SK-N-SH (cell line): ENCODE measurements at regions not wholly inside any gene's neighbourhood (a gene's known extent, or its start where the extent isn't known, plus 50 kb on each side); places are given as distances from the start of the nearest gene placed in this dataset.

ENCODE experiments used
- CTCF ChIA-PET: fragments of 300-600, 350-600 bp; formaldehyde crosslinking; extraction: SDS; loops from one replicate; lab custom pipeline; 2021; lab: Yijun Ruan, JAX
- POLR2A ChIA-PET: fragments of 350-600 bp; sonication (Branson Sonifier 250); formaldehyde crosslinking; extraction: SDS; loops from one replicate; lab custom pipeline; 2020; ENCODE audit warnings: antibody characterized with exemption, inconsistent platforms; lab: Yijun Ruan, JAX
- DNase-seq: peaks from one replicate; pipeline ENCODE4 v3.0.0; 2012
- H2AFZ ChIP-seq: fragments of 200-600 bp; sonication (generic); 2 replicates; pipeline ENCODE4 v1.8.1; 2016; ENCODE audit warnings: antibody characterized with exemption, mild to moderate bottlenecking, low read depth
- H3F3A ChIP-seq: fragments of 200-600 bp; sonication (generic); replicated peaks from 2 replicates; pipeline ENCODE3; 2016; ENCODE audit warnings: antibody characterized with exemption, mild to moderate bottlenecking; ENCODE audit not compliant: insufficient read depth
- H3K27ac ChIP-seq, 2 experiments: fragments of 200-500 bp in 1 of 2; fragments of 200-600 bp in 1 of 2; sonication (Bioruptor generic) in 1 of 2; sonication (generic), shearing (Covaris generic) in 1 of 2; 2 replicates each; pipeline versions ENCODE4 v1.5.1 to v1.6.1; 2014 to 2016; ENCODE audit warnings: low read depth in 2 of 2, inconsistent platforms in 1 of 2, low read length in 1 of 2, mild to moderate bottlenecking in 1 of 2, mixed read lengths in 1 of 2
- H3K27me3 ChIP-seq: fragments of 200-600 bp; sonication (generic), shearing (Covaris generic); 2 replicates; pipeline ENCODE4 v1.6.1; 2016; ENCODE audit warnings: mixed run types; ENCODE audit not compliant: insufficient read depth
- H3K36me3 ChIP-seq, 2 experiments: fragments of 200-500 bp in 1 of 2; fragments of 200-600 bp in 1 of 2; sonication (Bioruptor generic) in 1 of 2; sonication (generic) in 1 of 2; replicated peaks in 1 of 2; 2 replicates each; pipeline versions ENCODE3 to v1.5.1; 2014 to 2016; ENCODE audit warnings: low read length in 1 of 2, mild to moderate bottlenecking in 1 of 2; ENCODE audit not compliant: insufficient read depth in 2 of 2, control insufficient read depth in 1 of 2
- H3K4me1 ChIP-seq, 2 experiments: fragments of 200-500 bp in 1 of 2; fragments of 200-600 bp in 1 of 2; sonication (Bioruptor generic) in 1 of 2; sonication (generic), shearing (Covaris generic) in 1 of 2; 2 replicates each; pipeline versions ENCODE4 v1.5.1 to v1.6.1; 2014 to 2016; ENCODE audit warnings: low read depth in 1 of 2, low read length in 1 of 2, mixed run types in 1 of 2; ENCODE audit not compliant: insufficient read depth in 2 of 2, control insufficient read depth in 1 of 2
- H3K4me2 ChIP-seq: fragments of 200-600 bp; sonication (generic), shearing (Covaris generic); 2 replicates; pipeline ENCODE4 v1.6.1; 2017; ENCODE audit warnings: mixed run types
- H3K4me3 ChIP-seq, 2 experiments: fragments of 200-500 bp in 1 of 2; fragments of 200-600 bp in 1 of 2; sonication (Bioruptor generic) in 1 of 2; sonication (generic), shearing (Covaris generic) in 1 of 2; 2 replicates each; pipeline versions ENCODE4 v1.5.1 to v1.8.1; 2014 to 2016; ENCODE audit warnings: low read depth in 2 of 2, inconsistent platforms in 1 of 2, low read length in 1 of 2, mild to moderate bottlenecking in 1 of 2, mixed read lengths in 1 of 2, moderate library complexity in 1 of 2
- H3K79me2 ChIP-seq: fragments of 200-600 bp; sonication (generic); 2 replicates; pipeline ENCODE4 v1.8.1; 2017; ENCODE audit warnings: mild to moderate bottlenecking; ENCODE audit not compliant: insufficient read depth
- H3K9ac ChIP-seq: fragments of 200-600 bp; sonication (generic); 2 replicates; pipeline ENCODE4 v1.6.1; 2017; ENCODE audit warnings: mixed run types
- H3K9me2 ChIP-seq: fragments of 200-600 bp; sonication (generic); 2 replicates; pipeline ENCODE4 v1.6.1; 2017; ENCODE audit warnings: mixed run types
- H3K9me3 ChIP-seq: fragments of 200-600 bp; sonication (generic); 2 replicates; pipeline ENCODE4 v1.6.1; 2017; ENCODE audit warnings: mixed run types, mild to moderate bottlenecking, moderate library complexity
- H4K20me1 ChIP-seq: fragments of 200-600 bp; sonication (generic); 2 replicates; pipeline ENCODE4 v1.6.1; 2017; ENCODE audit warnings: mild to moderate bottlenecking, mixed run types; ENCODE audit not compliant: insufficient read depth
- FOXJ3 ChIP-seq: sonication (generic); formaldehyde crosslinking; IDR thresholded peaks from 2 replicates; pipeline ENCODE4 v1.5.1; 2020; ENCODE audit warnings: mild to moderate bottlenecking, missing genetic modification reagents
- GABPA ChIP-seq: IDR thresholded peaks from 2 replicates; pipeline ENCODE4 v1.4.0; 2012; ENCODE audit warnings: low read depth, mild to moderate bottlenecking
- GATA2 ChIP-seq: sonication (generic); formaldehyde crosslinking; IDR thresholded peaks from 2 replicates; pipeline ENCODE4 v1.5.0; 2020; ENCODE audit warnings: mild to moderate bottlenecking, missing genetic modification reagents
- NFIC ChIP-seq: IDR thresholded peaks from 2 replicates; pipeline ENCODE4 v1.4.0; 2012; ENCODE audit warnings: borderline replicate concordance
- POLR2AphosphoS5 ChIP-seq: IDR thresholded peaks from 2 replicates; pipeline ENCODE4 v1.6.1; 2012; ENCODE audit warnings: low read depth, low read length
- RAD21 ChIP-seq: IDR thresholded peaks from 2 replicates; pipeline ENCODE4 v1.6.1; 2012; ENCODE audit warnings: mild to moderate bottlenecking, low read length
- RCOR1 ChIP-seq: fragments of 150-350 bp; IDR thresholded peaks from 2 replicates; pipeline ENCODE4 v1.6.1; 2017; ENCODE audit warnings: antibody characterized with exemption, low read length
- RFX5 ChIP-seq: IDR thresholded peaks from 2 replicates; pipeline ENCODE4 v1.6.1; 2012; ENCODE audit warnings: mild to moderate bottlenecking, improper control_type of control experiment, low read length
- RXRA ChIP-seq: IDR thresholded peaks from 2 replicates; pipeline ENCODE4 v1.4.0; 2012; ENCODE audit warnings: low read depth, mild to moderate bottlenecking, borderline replicate concordance
- SIN3A ChIP-seq: IDR thresholded peaks from 2 replicates; pipeline ENCODE4 v1.6.1; 2012; ENCODE audit warnings: low read depth, mild to moderate bottlenecking, low read length, moderate library complexity, borderline replicate concordance
- TCF12 ChIP-seq: IDR thresholded peaks from 2 replicates; pipeline ENCODE4 v1.4.0; 2012
- WGBS: methylation state at CpG from one replicate; pipeline ENCODE4 v1.1.6; 2017; ENCODE audit warnings: low lambda C conversion rate; 5-methylcytosine and 5-hydroxymethylcytosine counted together
- TF ChIP-seq, protein P1 (sequence below): fragments of 150-350 bp; IDR thresholded peaks from 2 replicates; pipeline ENCODE4 v1.6.1; 2017; ENCODE audit warnings: antibody characterized with exemption, low read length, low read depth, borderline replicate concordance
- TF ChIP-seq, protein P2 (sequence below): IDR thresholded peaks from 2 replicates; pipeline ENCODE4 v1.4.0; 2012; ENCODE audit warnings: low read depth, borderline replicate concordance
- TF ChIP-seq, protein P3 (sequence below): fragments of 150-350 bp; IDR thresholded peaks from 2 replicates; pipeline ENCODE4 v1.6.1; 2016; ENCODE audit warnings: mild to moderate bottlenecking, low read depth, low read length
- TF ChIP-seq, protein P4 (sequence below): IDR thresholded peaks from 2 replicates; pipeline ENCODE4 v1.4.0; 2012; ENCODE audit warnings: low read depth

DNA sequence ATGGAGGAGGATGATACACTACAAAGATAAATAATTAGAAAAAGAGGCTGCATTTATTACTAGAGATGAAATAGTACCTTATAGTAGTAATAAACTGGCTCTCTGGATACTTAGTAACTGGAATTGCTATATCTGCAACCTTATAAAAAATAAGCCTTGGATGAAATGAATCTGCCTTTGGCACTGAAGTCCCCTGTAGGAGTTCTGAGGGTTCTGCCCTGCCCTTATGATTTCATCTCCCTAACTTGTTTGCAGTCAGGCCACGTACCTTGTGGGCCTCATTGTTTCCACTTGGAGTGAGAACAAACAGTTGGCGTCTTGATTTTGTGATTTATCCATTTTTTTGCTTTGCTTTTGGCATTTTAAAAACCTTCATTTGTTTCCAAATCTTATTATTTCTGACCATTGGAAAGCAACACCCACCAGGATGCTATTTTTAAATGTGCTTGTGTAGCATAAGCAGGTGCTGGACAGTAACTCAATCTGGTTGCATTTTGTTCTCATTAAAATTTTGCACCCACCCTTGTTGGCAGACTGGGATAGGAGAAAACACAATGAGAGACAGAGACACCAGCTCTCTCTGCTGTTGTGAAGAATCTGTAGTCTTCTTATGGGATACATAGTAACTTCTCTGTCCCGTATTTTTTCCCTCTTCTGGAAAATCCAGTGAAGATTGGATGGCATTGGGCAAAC is 518.9 kb upstream of the SGCD start:
- DNase-seq = no peak
- H3K4me3 ChIP-seq = no peak overlapping the region
- no peaks in the 10 kb centered on the region for H3K79me2 ChIP-seq
- no peaks in the 10 kb centered on the region for H4K20me1 ChIP-seq
- POLR2A ChIA-PET = no interaction called here
- CTCF ChIA-PET = interaction anchor here (0.8 kb wide), 1 partner anchor 19 kb away, joined by 3 read pairs; no protein-coding TSS in a partner anchor
- H3K9me3 ChIP-seq = no peaks in the 10 kb centered on the region
- TF ChIP-seq RFX5 (no peak), RXRA (no peak), RCOR1 (no peak), GATA2 (no peak), POLR2AphosphoS5 (no peak), TCF12 (no peak), RAD21 (no peak), SIN3A (no peak)
- TF ChIP-seq, protein P1, sequence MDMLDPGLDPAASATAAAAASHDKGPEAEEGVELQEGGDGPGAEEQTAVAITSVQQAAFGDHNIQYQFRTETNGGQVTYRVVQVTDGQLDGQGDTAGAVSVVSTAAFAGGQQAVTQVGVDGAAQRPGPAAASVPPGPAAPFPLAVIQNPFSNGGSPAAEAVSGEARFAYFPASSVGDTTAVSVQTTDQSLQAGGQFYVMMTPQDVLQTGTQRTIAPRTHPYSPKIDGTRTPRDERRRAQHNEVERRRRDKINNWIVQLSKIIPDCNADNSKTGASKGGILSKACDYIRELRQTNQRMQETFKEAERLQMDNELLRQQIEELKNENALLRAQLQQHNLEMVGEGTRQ = no peak
- TF ChIP-seq, protein P2, sequence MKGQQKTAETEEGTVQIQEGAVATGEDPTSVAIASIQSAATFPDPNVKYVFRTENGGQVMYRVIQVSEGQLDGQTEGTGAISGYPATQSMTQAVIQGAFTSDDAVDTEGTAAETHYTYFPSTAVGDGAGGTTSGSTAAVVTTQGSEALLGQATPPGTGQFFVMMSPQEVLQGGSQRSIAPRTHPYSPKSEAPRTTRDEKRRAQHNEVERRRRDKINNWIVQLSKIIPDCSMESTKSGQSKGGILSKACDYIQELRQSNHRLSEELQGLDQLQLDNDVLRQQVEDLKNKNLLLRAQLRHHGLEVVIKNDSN = no peak
- H3F3A ChIP-seq = no peaks in the 10 kb centered on the region
- H3K27me3 ChIP-seq = no peaks in the 10 kb centered on the region
- H3K27ac ChIP-seq = no peak overlapping the region
- H3K9me2 ChIP-seq = no peaks in the 10 kb centered on the region
- no peak overlapping the region for H3K4me2 ChIP-seq
- no peak overlapping the region for H2AFZ ChIP-seq
- H3K4me1 ChIP-seq = no peaks in the 10 kb centered on the region
- no peaks in the 10 kb centered on the region for H3K36me3 ChIP-seq
- WGBS = 20% methylated on average over 3 of the region's 3 CpGs
- no peak overlapping the region for H3K9ac ChIP-seq

DNA sequence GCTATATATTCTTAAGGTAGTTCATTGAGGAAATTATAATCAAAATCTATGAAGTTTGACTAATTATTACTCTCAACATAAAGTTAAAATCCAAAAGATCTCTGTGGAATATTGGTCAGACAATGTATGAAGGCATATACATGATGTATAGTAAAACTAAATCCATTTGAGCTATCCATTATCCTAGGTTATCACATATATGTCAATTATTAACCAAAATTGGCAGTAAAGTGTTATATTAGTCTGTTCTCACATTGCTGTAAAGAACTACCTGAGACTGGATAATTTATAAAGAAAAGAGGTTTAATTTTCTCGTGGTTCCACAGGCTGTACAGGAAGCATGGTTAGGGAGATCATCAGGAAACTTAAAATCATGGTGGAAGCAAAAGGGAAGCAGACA is 511.7 kb upstream of the SGCD start:
- H3K79me2 ChIP-seq = no peaks in the 10 kb centered on the region
- H2AFZ ChIP-seq = no peak overlapping the region
- no peak for DNase-seq
- H3K4me3 ChIP-seq = no peak overlapping the region
- ChIA-PET POLR2A (no interaction called here), CTCF (no interaction called here)
- H3K9me3 ChIP-seq = no peaks in the 10 kb centered on the region
- no peak overlapping the region for H3K9ac ChIP-seq
- H3K27ac ChIP-seq = no peak overlapping the region
- no peaks in the 10 kb centered on the region for H3K27me3 ChIP-seq
- 8% methylated on average over 1 of the region's 1 CpG for WGBS
- no peaks in the 10 kb centered on the region for H3K9me2 ChIP-seq
- no peaks in the 10 kb centered on the region for H3K36me3 ChIP-seq
- no peak overlapping the region for H3K4me2 ChIP-seq
- no peaks in the 10 kb centered on the region for H3F3A ChIP-seq
- TF ChIP-seq FOXJ3 = no peak
- TF ChIP-seq, protein P3, sequence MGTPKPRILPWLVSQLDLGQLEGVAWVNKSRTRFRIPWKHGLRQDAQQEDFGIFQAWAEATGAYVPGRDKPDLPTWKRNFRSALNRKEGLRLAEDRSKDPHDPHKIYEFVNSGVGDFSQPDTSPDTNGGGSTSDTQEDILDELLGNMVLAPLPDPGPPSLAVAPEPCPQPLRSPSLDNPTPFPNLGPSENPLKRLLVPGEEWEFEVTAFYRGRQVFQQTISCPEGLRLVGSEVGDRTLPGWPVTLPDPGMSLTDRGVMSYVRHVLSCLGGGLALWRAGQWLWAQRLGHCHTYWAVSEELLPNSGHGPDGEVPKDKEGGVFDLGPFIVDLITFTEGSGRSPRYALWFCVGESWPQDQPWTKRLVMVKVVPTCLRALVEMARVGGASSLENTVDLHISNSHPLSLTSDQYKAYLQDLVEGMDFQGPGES = no peak
- no peak for TF ChIP-seq TCF12
- TF ChIP-seq GABPA = no peak
- TF ChIP-seq NFIC = no peak
- TF ChIP-seq, protein P1 = no peak
- no peak for TF ChIP-seq GATA2
- TF ChIP-seq, protein P4, sequence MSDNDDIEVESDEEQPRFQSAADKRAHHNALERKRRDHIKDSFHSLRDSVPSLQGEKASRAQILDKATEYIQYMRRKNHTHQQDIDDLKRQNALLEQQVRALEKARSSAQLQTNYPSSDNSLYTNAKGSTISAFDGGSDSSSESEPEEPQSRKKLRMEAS = no peak
- TF ChIP-seq, all 33 proteins: peak for 0
- Histone ChIP-seq H4K20me1 (no peaks in the 10 kb centered on the region), H3K4me1 (no peaks in the 10 kb centered on the region)
